ENCODE measurements at regions not wholly inside any gene's neighbourhood (a gene's known extent, or its start where the extent isn't known, plus 50 kb on each side); places are given as distances from the start of the nearest gene placed in this dataset.
"Not testable (repeated sequence)": the region's sequence is repeated elsewhere in the genome, so short reads cannot be mapped to it uniquely, and the experiment has no call there.

DNA sequence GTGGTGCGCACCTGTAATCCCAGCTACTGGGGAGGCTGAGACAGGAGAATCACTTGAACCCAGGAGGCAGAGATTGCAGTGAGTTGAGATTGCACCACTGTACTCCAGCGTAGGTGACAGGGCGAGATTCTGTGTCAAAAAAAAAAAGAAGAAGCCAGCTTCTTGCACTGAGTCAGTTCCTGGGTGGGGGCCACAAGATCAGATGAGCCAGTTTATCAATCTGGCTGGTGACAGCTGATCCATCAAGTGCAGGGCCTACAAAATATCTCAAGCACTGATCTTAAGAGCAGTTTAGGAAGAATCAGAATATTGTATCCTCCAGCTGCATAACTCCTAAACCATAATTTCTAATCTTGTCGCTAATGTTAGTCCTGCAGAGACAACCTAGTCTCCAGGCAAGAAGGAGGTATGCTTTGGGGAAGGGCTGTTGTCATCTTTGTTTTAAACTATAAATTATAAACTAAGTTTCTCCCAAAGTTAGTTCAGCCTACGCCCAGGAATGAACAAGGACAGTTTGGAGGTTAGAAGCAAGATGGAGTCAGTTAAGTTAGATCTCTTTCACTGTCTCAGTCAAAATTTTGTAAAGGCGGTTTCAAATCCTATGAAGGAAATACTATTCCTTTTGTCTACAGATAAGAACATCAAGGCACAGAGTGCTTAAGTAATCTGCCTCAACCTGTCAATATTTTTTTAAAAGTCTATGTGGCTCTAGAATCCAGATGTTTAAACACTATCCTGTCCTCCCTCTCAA is 139.0 kb upstream of the NUDT4 start:
- intact Hi-C loops (cut with DNase I); DNase-seq (ENCODE audit: low spot score): not testable (repeated sequence)

DNA sequence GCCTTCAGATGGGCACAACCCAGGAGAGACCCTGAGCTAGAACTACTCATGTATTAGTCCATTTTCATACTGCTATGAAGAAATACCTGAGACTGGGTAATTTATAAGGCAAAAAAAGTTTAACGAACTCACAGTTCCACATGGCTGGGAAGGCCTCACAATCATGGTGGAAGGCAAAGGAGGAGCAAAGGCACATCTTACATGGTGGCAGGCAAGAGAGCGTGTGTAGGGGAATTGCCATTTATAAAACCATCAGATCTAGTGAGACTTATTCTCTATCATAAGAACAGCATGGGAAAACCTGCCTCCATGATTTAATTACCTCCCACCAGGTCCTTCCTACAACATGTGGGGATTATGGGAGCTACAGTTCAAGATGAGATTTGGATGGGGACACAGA is 137.9 kb upstream of the NUDT4 start:
- DNase-seq (ENCODE audit: low spot score); intact Hi-C loops (cut with DNase I): not testable (repeated sequence)

DNA sequence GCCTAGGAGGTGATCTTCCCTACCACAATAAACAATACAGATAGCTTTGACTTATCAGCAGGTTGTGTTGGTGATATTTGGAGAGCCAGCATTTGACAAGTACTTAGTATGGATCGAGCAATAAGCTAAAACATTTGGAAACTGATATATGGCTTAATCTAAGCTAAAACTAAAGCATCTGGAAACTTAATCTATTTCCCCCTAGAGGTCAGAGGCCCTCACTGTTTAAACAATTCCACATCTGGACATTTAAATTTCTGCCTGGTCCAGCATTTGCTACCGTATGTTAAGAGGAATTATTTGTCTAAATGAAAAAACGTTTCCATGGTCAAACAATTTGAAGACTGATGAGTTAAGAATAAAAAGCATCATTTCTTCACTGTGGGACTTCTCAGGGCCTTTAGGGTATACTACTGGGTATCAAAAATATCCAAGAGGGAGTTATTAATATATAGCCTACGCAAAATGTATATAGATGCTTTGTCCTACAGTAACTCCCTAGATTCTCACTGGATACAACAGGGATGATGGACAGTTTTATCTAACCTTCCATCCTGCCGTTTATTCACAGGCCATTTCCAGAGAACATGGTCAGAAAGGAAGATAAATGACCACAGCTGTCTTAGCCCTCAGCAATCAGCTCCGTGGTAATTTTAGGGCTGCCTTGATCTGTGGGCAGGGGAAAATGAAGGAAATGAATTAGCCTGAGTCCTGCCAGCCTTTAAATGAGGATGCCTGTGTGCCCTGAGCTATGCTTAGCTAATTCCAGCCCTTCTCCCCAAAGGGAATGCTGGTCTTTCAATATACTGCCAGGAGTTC is 135.4 kb upstream of the NUDT4 start:
- DNase-seq (ENCODE audit: low spot score), result no peak
- intact Hi-C loops (cut with DNase I), result no loop called here

DNA sequence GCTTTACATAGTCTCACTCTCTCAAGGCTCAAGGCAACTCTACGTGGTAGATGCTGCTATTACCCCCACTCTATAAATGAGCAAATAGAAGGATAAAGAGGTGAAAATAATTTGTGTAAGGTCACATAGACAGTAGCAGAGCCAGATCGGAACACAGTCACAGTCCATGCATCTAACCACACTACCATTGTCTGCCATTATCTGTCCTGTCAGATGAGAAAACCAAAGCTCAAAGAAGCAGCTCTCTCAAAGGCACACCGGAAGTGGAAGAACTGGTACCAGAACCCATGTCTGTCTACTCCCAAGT is 134.4 kb upstream of the NUDT4 start:
- no peak for DNase-seq (ENCODE audit: low spot score)
- intact Hi-C loops (cut with DNase I), result no loop called here

DNA sequence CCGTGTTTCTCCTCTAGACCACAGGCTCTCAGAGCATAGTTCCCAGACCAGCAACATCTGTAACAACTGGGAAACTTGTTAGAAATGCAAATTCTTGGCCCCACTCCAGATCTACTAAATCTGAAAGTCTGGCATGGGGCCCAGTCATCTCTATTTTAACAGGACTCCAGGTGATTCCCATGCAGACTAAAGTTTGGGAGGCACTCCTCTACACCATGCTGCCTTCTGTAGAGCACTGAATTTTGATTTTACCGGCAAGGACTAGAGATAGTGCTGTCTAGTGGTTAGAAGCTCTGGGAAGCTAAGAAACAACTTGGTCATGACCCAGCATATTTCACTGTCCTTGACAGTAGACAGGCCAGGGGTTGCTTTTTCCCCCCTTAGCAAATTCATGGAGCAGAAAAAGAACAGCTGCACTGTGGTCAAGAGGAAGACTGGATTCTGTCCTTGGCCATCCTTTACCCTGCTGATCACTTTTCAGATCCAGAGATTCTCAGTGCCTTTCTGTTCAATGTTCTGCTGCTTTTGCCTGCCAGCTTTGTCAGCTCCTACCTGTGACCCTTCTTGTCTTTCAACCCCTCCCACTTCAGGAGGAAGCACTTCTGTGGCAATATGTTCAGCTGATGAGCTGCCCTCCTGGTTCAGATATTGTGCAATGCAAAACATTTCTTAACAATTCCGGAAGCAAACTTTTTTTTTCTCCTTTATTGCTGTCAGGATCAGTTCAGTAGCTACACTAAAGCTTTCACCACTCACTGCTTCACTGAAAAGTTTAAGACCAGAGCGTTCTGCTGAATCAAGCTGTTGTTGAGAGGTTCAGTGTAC is 133.8 kb upstream of the NUDT4 start:
- intact Hi-C loops (cut with DNase I), result no loop called here
- DNase-seq (ENCODE audit: low spot score), result no peak

DNA sequence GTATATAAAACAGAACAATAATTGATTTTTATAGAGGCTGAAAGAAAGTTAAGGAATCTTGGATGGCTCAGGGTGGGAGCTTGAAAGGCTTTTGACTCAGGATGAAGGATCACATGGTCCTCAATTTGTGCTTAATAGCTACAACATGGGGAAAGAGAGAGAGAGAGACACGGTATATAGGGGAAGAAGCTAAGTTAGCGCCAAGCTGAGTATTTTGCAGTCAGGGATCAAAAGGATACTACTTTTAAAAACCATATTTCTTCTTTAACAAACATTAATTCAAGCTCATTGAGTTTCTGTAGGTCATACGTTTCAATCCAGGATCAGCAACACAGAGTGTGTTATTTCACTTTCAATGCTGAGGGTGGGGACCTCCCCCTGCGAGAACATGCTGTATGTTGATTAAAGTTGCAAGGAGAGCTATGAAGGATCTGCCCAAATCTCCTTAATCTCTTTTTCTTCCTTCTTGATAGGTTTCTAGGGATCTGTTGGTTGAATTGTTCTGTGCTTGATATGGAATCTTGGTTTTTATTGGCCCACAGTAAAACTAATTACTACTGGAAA is 133.1 kb upstream of the NUDT4 start:
- intact Hi-C loops (cut with DNase I), result no loop called here
- no peak for DNase-seq (ENCODE audit: low spot score)

DNA sequence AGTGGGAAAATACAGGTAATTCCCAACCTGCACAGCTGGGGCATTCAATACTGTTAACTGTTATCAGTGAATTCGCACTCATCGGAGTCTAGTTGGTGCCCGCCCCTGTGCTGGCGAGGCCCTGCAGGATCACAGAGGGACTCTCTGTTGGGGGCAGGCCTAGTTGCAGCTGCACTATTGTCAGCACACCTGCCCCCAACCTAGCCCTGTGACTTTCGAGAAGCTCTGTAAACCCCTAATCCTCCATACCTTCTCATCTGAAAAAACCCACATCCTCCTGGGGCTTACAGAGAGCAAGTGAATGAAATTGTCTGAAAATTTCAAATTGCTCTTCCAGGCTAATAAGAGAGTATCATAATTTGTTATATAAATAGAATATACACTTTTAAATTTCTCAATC is 132.2 kb upstream of the NUDT4 start:
- intact Hi-C loops (cut with DNase I), result no loop called here
- DNase-seq (ENCODE audit: low spot score), result no peak

DNA sequence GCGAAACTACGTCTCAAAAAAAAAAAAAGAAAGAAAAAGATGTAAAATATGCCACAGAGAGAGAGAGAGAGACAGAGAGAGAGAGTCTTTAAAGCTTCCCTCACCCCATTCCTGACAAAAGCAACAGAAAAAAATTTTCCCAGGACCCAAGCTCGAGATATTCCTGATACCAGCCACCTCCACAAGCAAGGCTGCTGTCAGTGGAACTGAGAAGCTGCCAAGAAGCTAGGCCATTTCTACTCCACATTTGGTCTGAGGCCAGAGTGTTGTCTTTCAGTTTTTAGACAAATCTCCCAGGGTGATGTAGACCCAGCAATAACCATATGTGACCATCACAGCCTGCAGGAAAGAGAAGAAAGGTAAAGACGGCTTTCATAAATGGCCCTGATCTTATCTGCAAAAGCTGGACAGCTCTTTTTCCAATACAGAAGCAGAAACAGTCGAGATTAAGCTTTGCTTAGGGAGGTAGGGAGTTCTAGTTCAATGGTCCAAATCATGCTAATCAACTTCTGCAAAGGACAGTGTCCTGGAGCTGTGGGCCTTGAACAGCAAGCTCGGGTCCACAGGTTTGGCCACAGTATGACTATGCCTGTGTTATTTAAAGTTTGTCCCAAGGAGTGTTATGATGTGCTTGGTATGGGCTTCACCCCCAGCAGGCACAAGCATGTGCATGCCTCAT is 130.3 kb upstream of the NUDT4 start:
- intact Hi-C loops (cut with DNase I), result no loop called here
- DNase-seq (ENCODE audit: low spot score), result no peak

DNA sequence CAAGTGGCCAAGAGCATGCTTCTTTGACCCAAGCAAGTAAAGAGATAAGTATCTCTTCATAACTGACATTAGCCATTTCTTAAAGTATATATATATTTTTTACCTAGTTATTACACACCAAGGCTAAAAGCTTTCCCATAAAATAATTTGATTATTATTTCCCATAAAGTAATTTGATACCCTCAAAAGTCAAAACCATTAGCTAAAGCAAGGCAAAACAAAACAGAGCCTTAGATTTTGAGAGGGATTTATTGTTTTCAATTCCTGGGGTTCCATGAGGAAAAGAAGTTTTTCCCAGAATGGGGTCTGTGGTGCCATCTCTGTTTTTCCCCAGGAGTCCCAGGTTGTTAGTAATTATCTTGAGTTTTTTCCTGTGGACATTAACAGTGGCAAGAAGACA is 125.5 kb upstream of the NUDT4 start:
- intact Hi-C loops (cut with DNase I), result no loop called here
- no peak for DNase-seq (ENCODE audit: low spot score)

DNA sequence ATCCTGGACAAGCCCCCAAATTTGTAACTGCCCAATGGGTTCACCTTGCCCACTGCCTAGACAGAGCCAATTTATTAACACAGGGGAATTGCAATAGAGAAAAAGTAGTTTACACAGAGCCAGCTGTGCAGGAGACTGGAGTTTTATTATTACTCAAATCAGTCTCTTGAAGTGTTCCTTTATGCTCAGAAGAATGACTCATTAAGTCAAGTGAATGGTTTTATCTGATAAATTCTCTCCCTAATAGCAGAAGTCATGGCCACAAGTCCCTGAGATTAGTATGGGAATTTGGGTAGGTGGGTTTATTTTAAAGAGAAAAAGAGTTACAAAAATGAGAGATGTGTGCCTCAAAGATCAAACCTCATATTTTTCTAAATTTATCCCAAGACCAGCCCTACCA is 122.8 kb upstream of the NUDT4 start:
- DNase-seq (ENCODE audit: low spot score), result no peak
- intact Hi-C loops (cut with DNase I), result loop anchor here in 1 of 2 donors (2.0 kb wide), 1 partner anchor 60 kb away; no protein-coding TSS in a partner anchor

DNA sequence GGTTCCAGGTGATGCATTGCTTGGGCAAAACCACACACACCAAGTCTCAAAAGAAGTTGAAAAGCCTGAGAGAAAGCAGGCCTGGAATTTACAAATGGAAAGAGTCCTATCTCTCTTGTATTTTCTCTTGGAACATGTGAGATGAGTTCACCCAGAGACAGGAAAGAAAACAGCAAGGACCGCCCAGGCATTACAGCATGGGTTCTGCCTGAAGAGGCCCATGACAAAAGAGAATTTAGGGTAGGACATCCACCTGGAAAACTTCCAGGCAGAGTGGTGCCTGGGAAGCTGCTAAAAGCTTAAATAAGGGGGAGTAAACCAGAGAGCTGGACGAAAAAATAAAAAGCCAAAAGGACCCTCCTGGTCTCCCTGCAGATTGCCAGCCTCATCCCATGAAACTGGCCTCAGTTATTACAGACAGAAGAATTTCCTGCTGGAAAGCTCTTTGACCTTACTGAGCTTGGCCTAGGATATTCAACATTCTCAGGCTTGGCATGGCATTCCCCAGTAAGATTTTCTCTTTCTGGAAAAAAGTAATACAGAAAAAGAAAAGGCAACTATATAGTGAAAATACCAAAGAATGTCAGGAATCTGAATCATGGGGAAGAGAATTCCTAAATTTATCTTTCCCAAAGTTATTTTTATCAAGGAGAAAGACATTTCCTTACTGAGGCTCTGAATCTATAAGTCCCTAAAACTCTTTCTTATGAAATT is 121.3 kb upstream of the NUDT4 start:
- DNase-seq (ENCODE audit: low spot score), result no peak
- intact Hi-C loops (cut with DNase I), result no loop called here

DNA sequence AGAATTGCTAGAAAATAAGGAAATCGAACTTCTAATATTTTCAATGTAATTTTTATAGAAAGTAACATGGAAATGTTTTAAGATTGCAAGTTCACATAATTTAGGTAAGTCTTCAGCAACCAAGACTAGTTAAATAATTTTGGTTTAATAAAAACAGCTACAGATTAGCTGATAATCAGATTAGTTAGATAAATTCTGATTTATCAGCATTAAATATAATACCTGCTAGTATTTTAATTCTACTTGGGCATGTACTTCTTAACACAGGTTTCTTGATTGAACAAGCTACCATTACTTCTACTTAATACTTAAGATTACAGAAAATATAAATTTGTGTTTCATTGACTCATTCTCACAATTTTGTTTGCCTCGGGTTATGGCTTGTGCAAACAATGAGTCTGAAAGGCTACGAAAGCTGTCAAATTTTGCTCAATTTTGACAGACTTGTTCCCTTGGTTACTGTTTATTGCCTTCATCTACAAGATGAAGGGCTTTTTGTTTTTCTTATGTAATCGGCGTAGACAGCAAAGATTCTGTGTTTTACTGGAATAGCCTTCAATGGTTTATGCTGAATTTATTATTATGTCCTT is 116.1 kb upstream of the NUDT4 start:
- no peak for DNase-seq (ENCODE audit: low spot score)
- intact Hi-C loops (cut with DNase I), result no loop called here

DNA sequence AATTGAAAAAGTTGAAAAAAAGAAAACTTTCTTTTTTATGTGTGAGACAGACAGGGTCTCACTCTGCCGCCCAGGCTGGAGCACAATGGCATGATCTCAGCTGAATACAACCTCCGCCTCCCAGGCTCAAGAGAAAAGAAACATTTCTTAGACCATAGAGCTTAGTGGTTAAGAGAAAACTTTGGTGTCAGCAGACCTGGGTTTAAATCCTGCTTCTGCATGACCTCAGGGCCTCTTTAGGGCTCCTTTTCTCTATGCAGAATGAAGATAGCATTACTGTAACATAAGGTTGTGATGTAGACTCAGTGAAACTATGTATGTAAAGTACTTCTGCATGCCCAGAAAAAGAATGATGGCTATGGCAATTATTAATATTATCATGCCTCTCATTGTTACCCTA is 104.7 kb upstream of the NUDT4 start:
- no peak for DNase-seq (ENCODE audit: low spot score)
- intact Hi-C loops (cut with DNase I), result no loop called here

DNA sequence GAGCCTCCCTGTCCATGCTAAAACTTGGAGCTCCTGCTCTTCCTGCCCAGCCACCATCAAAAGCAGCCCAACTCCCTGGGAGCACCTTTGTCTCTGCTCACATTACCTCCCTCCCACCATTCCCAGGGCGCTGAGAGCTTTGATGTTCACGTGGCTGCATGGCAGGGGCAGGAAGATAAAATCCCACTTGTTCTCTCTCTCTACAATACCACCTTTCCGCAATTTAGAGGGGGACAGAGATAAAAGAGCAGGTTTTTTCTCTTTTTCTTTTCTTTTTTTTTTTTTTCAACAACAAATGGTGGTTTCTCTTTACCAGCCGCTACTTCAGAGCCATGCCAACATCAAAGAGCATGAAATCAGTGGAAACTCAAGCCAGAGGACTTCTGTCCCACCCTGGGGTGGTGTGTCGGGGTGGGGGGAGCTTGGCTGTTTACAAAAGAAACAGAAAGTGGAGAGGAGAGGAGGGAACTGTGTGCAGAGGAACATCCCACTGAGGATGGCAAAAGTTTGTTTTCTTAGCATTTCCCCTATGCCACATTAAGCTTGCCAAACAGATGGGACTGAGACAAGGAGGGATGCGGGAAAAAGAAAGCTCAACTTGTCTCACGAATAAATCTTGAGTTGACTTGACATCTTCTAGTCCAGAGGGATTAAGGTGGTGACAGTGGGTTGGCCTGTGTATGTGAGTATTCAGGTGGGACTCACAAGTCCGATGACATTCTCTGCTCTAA is 103.7 kb upstream of the NUDT4 start:
- intact Hi-C loops (cut with DNase I), result no loop called here
- DNase-seq (ENCODE audit: low spot score), result no peak

DNA sequence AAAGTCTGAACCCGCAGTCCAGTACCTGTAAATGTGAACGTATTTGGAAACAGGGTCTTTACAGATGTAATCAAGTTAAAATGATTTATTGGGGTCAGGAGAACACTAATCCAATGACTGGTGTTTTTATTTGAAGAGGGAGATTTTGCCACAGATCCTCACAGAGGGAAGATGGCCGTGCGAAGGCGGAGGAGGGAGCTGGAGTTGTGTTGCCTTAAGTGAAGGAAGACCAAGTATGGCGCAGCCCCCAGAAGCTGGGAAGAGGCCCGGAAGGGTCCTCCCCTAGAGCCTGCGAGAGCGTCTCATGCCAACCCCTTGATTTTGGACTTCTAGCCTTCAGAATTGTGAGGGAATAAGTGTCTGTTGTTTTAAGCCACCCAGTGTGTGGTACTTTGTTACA is 102.8 kb upstream of the NUDT4 start:
- no peak for DNase-seq (ENCODE audit: low spot score)
- intact Hi-C loops (cut with DNase I), result no loop called here

DNA sequence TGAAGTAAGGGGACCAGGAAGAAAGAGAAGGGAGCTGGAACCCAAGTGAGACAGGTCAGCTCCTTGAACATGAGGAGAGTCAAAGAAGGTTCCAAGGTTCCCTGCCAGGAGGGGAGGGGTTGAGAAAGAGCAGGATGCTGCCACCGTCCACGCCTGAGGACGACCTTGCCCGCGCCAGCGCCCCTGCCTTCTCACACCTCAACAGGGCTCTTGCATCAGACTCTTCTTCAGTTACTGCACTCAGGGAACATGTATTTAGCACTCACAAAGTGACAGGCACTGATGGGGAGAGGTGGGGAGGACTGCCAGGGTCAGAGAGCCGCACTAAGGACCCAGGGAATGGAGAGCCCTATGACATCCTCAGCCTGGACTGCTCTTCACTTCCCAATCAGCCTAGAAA is 102.1 kb upstream of the NUDT4 start:
- DNase-seq (ENCODE audit: low spot score), result no peak
- intact Hi-C loops (cut with DNase I), result no loop called here

DNA sequence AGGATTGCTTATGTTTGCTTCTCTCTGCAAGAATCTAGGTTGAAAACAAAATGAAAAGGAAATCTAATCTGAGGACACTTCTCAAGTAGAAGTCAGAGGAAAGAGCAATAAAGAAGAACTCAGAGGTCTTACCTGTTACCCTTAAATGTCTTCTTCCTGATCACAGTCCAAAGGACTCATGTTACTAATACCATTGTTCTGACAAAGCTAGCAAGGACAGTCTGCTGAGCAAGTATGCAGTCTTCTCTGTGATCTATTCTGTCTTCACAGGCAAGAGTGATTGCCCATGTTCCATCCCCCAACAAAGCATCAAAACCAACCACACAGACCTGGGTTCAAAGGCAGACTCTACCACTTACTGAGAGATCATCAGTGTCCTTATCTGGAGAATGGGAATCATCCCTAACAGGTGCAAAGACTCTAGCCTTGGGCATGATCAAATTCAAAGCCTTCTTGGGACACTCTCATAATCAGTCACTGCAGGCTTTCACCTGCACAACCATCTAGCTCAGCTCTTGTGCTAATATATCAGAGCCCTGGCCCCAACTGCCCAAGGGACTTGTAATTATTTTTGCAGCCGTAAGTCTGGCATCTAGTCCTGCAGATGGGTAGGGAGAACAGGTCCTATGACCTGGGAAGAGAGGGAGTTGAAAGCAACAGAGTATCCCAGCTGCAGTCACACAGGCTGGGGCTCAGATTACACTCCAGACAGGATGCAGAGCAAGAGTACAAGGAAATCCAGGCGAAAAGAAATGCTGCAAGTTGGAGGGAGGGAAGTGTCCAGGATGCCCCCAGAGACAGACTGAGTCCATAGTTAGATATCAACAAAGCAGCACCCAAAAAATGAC is 97.9 kb upstream of the NUDT4 start:
- intact Hi-C loops (cut with DNase I), result loop anchor here in 1 of 2 donors (1.0 kb wide), 1 partner anchor 43 kb away; no protein-coding TSS in a partner anchor
- no peak for DNase-seq (ENCODE audit: low spot score)
